ENCODE measurements at regions not wholly inside any gene's neighbourhood (a gene's known extent, or its start where the extent isn't known, plus 50 kb on each side); places are given as distances from the start of the nearest gene placed in this dataset.

DNA sequence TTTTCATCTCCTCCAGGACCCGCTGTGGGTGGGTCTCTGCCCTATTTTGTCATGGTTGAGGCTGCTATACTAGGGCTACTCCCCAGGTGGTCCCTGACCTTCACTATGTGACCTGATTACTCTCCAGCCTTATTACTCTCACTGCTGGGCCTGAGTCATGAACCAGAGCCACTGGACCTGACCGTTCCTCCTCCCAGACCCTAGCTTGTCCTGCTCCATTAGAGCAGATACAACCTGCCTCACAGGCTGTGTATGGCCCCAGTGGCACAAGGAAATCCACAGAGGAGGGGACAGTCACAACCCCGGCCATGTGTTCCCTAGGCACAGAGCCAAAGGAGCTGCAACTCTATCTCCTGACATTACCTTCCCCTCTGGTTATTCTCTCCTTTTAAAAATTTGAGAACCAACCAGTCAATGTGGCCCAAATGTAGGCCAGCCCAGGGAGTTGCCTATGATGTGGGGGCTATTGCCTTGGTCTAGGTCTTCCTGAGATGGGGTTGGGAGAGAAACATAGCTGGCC is 96.0 kb upstream of the FSTL4 start:
- DNase-seq (ENCODE audit: low spot score) = no peak
- Mint-ChIP-seq H3K36me3 (ENCODE audit: low read depth) (no peaks in the 10 kb centered on the region), H3K9me3 (no peaks in the 10 kb centered on the region), H3K4me3 (ENCODE audit: low read depth) (no peak overlapping the region), H3K27ac (no peak overlapping the region), H3K4me1 (ENCODE audit: low read depth) (no peaks in the 10 kb centered on the region), H3K27me3 (ENCODE audit: low read depth) (peaks cover 6% of the 10 kb centered on the region)
- intact Hi-C loops (cut with micrococcal nuclease) = no loop called here

DNA sequence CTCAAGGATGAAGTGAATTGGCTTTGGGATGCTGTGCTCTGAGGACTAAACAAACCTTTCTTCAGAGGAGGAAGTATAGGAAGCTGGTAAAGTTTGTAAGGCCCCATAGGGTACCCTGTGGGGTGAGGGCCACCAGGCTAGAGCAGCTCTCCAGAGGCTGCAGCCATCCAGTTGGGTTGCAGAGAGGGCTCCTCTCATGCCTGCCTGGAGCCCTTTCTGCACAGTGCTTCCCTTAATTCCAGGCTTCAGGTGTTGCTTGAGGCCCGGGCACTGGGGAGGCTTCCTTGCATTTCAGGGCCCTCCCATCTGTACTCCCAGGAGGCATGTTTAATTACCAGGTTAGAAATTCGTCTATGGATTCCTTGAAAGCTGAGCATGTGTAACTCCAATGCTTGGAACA is 95.3 kb upstream of the FSTL4 start:
- no peak for DNase-seq (ENCODE audit: low spot score)
- H3K9me3 Mint-ChIP-seq = no peaks in the 10 kb centered on the region
- H3K4me1 Mint-ChIP-seq (ENCODE audit: low read depth) = no peaks in the 10 kb centered on the region

GRCh38 chr5:133706506-133707430 is 94.4 kb upstream of the FSTL4 start:
- Mint-ChIP-seq H3K36me3 (ENCODE audit: low read depth) (no peaks in the 10 kb centered on the region), H3K4me3 (ENCODE audit: low read depth) (no peak overlapping the region), H3K4me1 (ENCODE audit: low read depth) (no peaks in the 10 kb centered on the region), H3K27ac (no peak overlapping the region), H3K27me3 (ENCODE audit: low read depth) (peaks cover 4% of the 10 kb centered on the region), H3K9me3 (no peaks in the 10 kb centered on the region)
- no peak for DNase-seq (ENCODE audit: low spot score)
- intact Hi-C loops (cut with micrococcal nuclease) = no loop called here

More for the DNA sequence above, 95.3 kb upstream of the FSTL4 start:
- intact Hi-C loops (cut with micrococcal nuclease) = no loop called here
- Mint-ChIP-seq H3K27ac (no peak overlapping the region), H3K36me3 (ENCODE audit: low read depth) (no peaks in the 10 kb centered on the region), H3K27me3 (ENCODE audit: low read depth) (peaks cover 4% of the 10 kb centered on the region), H3K4me3 (ENCODE audit: low read depth) (no peak overlapping the region)

DNA sequence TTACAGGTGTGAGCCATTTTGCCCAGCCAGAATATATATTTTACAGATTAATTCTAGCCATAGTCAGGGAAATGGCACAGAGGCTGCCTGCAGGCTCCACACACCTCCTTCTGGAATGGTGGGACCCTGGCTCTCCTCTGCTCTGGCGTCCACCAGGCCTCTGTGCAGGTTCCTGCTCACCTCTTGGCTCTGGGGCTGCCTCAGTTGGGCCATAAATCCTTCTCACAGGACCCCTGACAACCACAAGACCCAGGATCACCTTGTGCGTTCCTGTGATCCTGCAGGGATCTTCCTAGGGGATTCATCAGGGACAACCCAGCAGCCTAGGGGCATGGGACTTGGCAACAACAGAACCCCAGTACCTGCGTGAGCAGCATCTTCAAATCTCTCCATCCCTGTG is 93.0 kb upstream of the FSTL4 start:
- H3K4me1 Mint-ChIP-seq (ENCODE audit: low read depth) = no peaks in the 10 kb centered on the region
- no peak overlapping the region for H3K27ac Mint-ChIP-seq
- no peaks in the 10 kb centered on the region for H3K36me3 Mint-ChIP-seq (ENCODE audit: low read depth)
- peaks cover 3% of the 10 kb centered on the region for H3K27me3 Mint-ChIP-seq (ENCODE audit: low read depth)
- intact Hi-C loops (cut with micrococcal nuclease) = no loop called here
- H3K9me3 Mint-ChIP-seq = no peaks in the 10 kb centered on the region
- H3K4me3 Mint-ChIP-seq (ENCODE audit: low read depth) = no peak overlapping the region
- no peak for DNase-seq (ENCODE audit: low spot score)

DNA sequence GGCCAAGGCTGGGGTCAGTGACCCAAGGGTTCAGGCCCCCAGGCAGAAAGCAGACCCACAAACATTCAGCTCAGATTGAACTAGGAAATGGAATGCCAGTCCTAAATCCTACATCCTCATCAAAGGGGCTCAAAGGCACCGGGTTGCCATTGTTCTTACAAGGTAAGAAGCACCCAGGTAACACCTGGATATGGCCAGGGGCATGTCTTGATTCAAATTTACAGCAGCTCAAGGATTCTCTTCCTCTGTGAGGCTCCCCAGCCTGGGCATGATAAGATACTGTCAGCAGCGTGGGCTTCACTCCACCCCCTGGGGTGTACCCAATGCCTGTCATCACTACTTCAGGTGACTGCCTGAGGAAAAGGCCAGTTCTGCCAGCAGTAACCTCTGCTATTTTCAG is 92.1 kb upstream of the FSTL4 start:
- H3K4me1 Mint-ChIP-seq (ENCODE audit: low read depth) = no peaks in the 10 kb centered on the region
- H3K36me3 Mint-ChIP-seq (ENCODE audit: low read depth) = no peaks in the 10 kb centered on the region
- DNase-seq (ENCODE audit: low spot score) = no peak
- H3K27ac Mint-ChIP-seq = no peak overlapping the region
- intact Hi-C loops (cut with micrococcal nuclease) = no loop called here
- H3K4me3 Mint-ChIP-seq (ENCODE audit: low read depth) = no peak overlapping the region
- H3K9me3 Mint-ChIP-seq = no peaks in the 10 kb centered on the region
- no peaks in the 10 kb centered on the region for H3K27me3 Mint-ChIP-seq (ENCODE audit: low read depth)

DNA sequence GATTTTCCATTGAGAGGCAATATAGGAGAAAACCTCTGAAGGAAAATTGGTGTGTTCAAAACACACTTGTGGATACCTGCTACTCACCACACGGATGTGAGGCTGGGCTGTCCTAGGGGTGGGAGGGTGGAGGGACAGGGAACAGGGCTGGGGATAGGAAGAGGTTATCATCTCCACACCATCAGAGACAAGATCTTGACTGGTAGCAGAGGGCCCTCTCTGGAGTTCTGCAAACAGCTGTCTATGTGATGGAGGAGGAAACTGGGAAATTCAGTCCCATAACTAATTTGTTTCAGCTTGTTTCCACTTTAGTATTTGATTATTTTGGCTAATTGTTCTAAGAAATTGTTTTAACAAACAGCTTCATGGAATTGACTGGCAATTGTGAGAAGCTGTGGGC is 91.6 kb upstream of the FSTL4 start:
- Mint-ChIP-seq H3K4me3 (ENCODE audit: low read depth) (no peak overlapping the region), H3K27me3 (ENCODE audit: low read depth) (no peaks in the 10 kb centered on the region), H3K27ac (no peak overlapping the region), H3K36me3 (ENCODE audit: low read depth) (no peaks in the 10 kb centered on the region), H3K4me1 (ENCODE audit: low read depth) (no peaks in the 10 kb centered on the region), H3K9me3 (no peaks in the 10 kb centered on the region)
- DNase-seq (ENCODE audit: low spot score) = no peak
- intact Hi-C loops (cut with micrococcal nuclease) = no loop called here

DNA sequence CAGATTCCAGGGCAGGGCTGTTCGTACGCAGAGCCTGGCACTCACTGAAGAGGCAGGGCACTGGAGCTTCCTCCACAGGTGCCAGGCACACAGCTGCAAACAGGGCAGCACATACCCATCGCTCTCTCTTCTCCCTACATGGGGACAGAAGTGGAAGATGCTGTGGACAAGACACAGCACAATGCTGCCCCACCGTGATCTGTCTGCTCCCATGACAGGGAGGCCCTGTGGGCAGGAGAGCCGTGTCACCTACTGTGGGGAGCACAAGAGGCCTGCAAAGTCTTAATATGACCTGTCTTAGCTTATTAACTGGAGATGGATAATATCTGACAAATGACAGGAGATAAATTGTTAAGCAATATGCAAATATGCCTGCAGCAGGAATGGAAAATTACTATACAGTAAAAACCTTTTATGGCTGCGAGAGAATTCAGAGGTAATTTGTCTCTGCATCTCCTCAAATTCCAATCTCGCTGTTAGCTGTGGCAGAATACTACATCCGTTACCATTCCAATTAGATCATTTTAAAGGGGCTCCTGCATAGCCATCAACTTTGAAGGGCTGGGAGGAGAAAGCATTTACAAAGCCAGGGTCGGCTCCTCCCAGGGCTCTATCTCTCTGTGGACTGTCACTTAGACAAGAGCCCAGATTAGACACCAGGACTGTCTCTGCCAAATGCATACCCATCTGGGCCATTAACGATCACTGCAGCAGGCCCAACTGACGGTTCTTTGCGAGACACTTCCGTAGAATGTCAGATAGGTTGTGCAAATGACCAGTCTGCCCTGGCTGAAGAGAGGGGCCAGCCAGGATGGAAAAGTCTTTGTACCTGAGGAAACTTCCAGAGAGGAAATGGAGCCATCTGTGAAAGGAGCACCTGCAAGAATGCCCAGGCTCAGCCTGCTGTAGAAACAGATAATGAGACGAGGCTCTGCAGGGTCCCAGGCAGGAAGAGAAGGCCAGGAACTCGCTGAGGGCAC is 90.7 kb upstream of the FSTL4 start:
- Mint-ChIP-seq H3K4me1 (ENCODE audit: low read depth) (peaks cover 2% of the 10 kb centered on the region), H3K4me3 (ENCODE audit: low read depth) (no peak overlapping the region), H3K27me3 (ENCODE audit: low read depth) (no peaks in the 10 kb centered on the region), H3K36me3 (ENCODE audit: low read depth) (no peaks in the 10 kb centered on the region), H3K9me3 (no peaks in the 10 kb centered on the region), H3K27ac (no peak overlapping the region)
- DNase-seq (ENCODE audit: low spot score) = no peak
- intact Hi-C loops (cut with micrococcal nuclease) = no loop called here

- H3K9me3 Mint-ChIP-seq = no peaks in the 10 kb centered on the region
- no peak overlapping the region for H3K4me3 Mint-ChIP-seq (ENCODE audit: low read depth)
- H3K27me3 Mint-ChIP-seq (ENCODE audit: low read depth) = no peaks in the 10 kb centered on the region
- no peaks in the 10 kb centered on the region for H3K36me3 Mint-ChIP-seq (ENCODE audit: low read depth)
- no peak overlapping the region for H3K27ac Mint-ChIP-seq
- no peak for DNase-seq (ENCODE audit: low spot score)
- H3K4me1 Mint-ChIP-seq (ENCODE audit: low read depth) = peaks cover 5% of the 10 kb centered on the region
- intact Hi-C loops (cut with micrococcal nuclease) = no loop called here
Observed at GRCh38 chr5:133701871-133702270, 89.5 kb upstream of the FSTL4 start.

- Mint-ChIP-seq H3K27me3 (ENCODE audit: low read depth) (no peaks in the 10 kb centered on the region), H3K4me1 (ENCODE audit: low read depth) (peaks cover 10% of the 10 kb centered on the region), H3K36me3 (ENCODE audit: low read depth) (no peaks in the 10 kb centered on the region), H3K4me3 (ENCODE audit: low read depth) (no peak overlapping the region), H3K9me3 (no peaks in the 10 kb centered on the region), H3K27ac (no peak overlapping the region)
- no peak for DNase-seq (ENCODE audit: low spot score)
- intact Hi-C loops (cut with micrococcal nuclease) = no loop called here
Observed at GRCh38 chr5:133700251-133700650, 87.9 kb upstream of the FSTL4 start.

- intact Hi-C loops (cut with micrococcal nuclease) = loop anchor here (1.0 kb wide), 1 partner anchor 11 kb away; no protein-coding TSS in a partner anchor
- Mint-ChIP-seq H3K27me3 (ENCODE audit: low read depth) (no peaks in the 10 kb centered on the region), H3K9me3 (no peaks in the 10 kb centered on the region), H3K4me3 (ENCODE audit: low read depth) (no peak overlapping the region), H3K36me3 (ENCODE audit: low read depth) (no peaks in the 10 kb centered on the region), H3K27ac (peak overlapping the region; percentile 8), H3K4me1 (ENCODE audit: low read depth) (peaks cover 15% of the 10 kb centered on the region)
- DNase-seq (ENCODE audit: low spot score) = no peak
Observed at GRCh38 chr5:133698646-133699526, 86.5 kb upstream of the FSTL4 start.

GRCh38 chr5:133698259-133698554 is 85.9 kb upstream of the FSTL4 start:
- H3K4me1 Mint-ChIP-seq (ENCODE audit: low read depth) = peaks cover 15% of the 10 kb centered on the region
- no peaks in the 10 kb centered on the region for H3K27me3 Mint-ChIP-seq (ENCODE audit: low read depth)
- DNase-seq (ENCODE audit: low spot score) = no peak
- H3K9me3 Mint-ChIP-seq = no peaks in the 10 kb centered on the region
- intact Hi-C loops (cut with micrococcal nuclease) = no loop called here
- peak overlapping the region; percentile 32 for H3K4me3 Mint-ChIP-seq (ENCODE audit: low read depth)
- no peak overlapping the region for H3K27ac Mint-ChIP-seq
- H3K36me3 Mint-ChIP-seq (ENCODE audit: low read depth) = no peaks in the 10 kb centered on the region

- Mint-ChIP-seq H3K36me3 (ENCODE audit: low read depth) (no peaks in the 10 kb centered on the region), H3K9me3 (no peaks in the 10 kb centered on the region), H3K27ac (no peak overlapping the region), H3K4me1 (ENCODE audit: low read depth) (peaks cover 15% of the 10 kb centered on the region), H3K4me3 (ENCODE audit: low read depth) (peak overlapping the region; percentile 32), H3K27me3 (ENCODE audit: low read depth) (no peaks in the 10 kb centered on the region)
- DNase-seq (ENCODE audit: low spot score) = no peak
- intact Hi-C loops (cut with micrococcal nuclease) = no loop called here
Observed at GRCh38 chr5:133697536-133698258, 85.4 kb upstream of the FSTL4 start.
